CD4-positive, alpha-beta T cell treated with Interleukin-17A for 4 hours (primary cell): ENCODE measurements at regions not wholly inside any gene's neighbourhood (a gene's known extent, or its start where the extent isn't known, plus 50 kb on each side); places are given as distances from the start of the nearest gene placed in this dataset.

Experiments used
- DNase-seq: peaks from one replicate; pipeline ENCODE4 v3.0.0-alpha.2; 2020; ENCODE audit warnings: mixed read lengths

DNA sequence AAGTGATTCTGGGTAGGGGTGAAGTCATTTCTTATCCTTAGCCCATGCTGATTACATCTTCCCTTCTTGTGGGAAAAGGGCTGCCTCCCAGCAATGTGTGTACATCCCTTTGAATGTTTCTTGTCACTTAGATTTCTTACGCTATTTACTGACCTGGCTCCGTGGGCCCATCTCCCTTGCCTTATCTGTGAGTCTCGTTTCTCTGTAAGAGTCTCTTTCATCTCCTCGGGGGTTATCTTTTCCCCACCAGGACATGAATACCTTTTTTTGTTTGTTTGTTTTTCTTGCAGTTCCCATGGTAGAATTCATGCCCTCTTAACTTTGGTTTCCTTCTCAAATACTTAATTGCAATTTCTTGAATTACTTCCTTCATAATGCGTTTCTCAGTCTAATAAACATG is 107.7 kb downstream of the BAMBI start:
- DNase-seq, result no peak

DNA sequence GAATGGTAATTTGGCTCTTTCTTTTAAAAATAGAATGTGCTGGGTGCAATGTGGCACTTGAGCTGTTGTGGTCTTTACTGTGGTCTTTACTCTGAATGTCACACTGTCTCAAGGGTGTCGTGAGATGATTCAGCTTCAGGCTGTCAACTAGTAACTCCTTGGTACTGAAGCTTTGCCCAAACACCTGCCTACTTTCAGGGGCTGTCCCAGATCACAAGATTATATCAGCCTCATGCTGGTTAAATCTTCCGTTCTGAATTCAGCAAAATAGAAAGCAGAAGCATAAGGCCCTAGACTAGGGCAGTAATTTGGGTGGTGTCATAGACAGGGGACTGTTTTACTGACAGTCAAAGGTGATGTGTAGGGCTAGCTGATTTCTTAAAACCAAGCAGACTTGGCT is 110.9 kb downstream of the BAMBI start:
- DNase-seq, result no peak

DNA sequence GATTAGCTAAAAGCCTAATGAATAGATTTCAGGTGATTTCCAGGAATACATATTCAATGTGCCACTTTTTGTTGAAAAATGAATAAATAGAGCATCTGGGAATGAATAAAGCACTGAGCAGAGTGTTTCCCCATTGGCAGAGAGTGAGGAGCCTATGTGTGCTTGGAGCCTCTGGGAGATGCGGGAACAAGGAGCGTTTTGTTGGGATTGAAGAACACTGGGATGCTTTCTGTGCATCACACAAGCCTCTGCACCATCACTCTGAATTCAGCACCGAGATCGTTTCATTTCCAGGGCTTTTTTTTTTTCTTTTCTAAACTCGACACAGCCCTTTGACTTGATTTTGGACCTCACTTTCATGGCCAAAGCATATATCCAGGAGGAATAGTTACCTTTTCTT is 111.4 kb downstream of the BAMBI start:
- DNase-seq, result no peak

DNA sequence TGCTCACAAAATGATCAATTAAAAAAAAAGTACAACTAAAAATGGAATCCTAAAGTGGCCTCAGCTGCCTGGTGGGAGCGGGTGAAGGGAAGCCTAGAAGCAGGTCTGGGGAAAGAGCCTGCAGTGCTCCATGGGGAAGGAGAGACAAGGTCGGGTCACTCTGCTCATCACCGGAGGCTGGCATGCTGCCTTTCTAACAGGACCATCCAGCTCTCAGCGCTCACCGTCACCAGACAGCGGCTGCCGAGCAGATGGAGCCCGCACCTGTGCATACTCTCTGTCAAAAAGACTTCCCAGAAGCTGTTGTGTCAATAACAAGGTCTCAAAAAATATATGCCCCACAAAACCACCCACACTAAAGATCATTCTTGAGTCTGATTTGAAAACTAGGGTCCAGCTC is 112.8 kb downstream of the BAMBI start:
- no peak for DNase-seq

DNA sequence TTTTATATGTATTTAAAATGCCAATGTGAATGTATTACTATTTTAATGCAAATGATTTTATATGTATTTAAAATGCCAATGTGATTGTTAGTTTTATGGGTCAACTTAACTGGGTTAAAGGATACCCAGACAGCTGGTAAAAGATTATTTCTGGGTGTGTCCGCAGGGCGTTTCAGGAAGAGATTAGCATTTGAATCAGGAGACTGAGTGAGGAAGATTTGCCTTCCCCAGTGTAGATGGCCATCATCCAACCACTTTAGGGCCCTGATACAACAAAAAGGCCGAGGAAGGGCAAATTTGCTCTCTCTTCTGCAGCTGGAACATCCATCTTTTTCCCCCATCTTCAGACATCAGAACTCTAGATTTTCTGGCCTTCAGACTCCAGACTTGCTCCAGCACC is 116.2 kb downstream of the BAMBI start:
- DNase-seq, result no peak

DNA sequence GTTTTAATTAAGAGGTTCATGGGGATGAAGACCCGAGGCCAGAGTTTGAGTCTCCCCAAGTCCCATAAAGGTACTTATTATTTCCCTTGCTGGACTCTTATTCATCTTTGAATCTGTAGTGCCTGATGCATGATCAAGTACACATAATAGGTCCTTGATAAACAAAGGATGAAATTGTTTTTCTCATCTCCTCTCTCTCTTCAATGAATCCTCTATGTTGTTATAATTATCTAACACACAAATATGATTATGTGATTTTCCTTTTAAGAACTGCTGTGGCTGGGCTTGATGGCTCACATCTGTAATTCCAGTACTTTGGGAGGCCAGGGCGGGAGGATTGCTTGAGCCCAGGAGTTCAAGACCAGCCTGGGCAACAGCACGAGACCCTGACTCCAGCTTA is 117.7 kb downstream of the BAMBI start:
- no peak for DNase-seq

DNA sequence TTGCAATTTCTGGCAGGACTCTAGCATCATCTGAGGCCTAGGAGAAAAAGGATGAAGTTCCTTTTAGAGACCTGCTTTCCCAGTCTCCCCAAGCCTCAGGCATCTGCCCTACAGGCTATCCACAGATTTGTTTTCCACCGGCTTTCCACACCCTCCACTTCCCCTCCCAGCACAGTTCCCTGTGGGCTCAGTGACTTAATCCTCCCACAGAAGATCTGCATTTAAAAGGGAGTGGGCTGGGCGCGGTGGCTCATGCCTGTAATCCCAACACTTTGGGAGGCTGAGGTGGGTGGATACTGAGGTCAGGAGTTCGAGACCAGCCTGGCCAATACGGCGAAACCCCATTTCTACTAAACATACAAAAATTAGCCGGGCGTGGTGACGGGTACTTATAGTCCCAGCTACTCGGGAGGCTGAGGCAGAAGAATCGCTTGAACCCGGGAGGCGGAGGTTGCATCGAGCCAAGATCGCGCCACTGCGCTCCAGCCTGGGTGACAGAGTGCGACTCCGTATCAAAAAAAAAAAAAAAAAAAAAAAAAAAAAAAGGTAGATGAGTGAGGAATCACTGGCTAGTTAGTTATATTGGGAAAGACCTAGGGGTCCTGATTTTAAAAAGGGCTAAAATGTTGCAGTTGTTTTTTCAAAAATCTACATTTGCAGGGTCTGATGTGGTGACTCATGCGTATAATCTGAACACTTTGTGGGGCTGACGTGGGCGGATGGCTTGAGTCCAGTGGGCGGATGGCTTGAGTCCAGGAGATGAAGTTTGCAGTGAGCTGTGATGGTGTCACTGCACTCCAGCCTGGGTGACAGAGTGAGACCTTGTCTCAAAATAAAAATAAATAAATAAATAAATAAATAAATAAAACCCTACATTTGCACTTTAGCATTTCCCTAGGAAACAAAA is 119.5 kb downstream of the BAMBI start:
- no peak for DNase-seq

DNA sequence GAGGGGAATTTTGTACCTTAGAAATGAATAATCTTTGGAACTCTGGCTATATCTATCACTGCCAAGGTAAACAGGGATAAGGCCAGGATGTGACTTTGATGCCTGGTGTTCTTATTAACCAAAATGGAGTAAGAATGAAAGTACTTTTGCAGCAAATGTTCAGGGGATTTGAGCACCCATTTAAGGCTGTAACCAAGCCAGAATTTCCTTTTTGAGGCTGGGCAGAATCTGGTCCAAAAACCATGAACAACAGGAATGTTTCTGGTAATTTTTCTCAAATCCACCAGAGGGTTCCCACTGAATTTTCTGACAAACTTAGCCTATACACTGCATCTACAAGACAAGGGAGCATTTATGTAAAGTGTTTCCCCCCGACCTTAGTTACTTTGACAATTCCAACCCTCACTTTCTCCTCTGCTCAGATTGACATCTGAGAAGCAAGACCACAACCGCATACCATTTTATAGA is 120.6 kb downstream of the BAMBI start:
- no peak for DNase-seq

DNA sequence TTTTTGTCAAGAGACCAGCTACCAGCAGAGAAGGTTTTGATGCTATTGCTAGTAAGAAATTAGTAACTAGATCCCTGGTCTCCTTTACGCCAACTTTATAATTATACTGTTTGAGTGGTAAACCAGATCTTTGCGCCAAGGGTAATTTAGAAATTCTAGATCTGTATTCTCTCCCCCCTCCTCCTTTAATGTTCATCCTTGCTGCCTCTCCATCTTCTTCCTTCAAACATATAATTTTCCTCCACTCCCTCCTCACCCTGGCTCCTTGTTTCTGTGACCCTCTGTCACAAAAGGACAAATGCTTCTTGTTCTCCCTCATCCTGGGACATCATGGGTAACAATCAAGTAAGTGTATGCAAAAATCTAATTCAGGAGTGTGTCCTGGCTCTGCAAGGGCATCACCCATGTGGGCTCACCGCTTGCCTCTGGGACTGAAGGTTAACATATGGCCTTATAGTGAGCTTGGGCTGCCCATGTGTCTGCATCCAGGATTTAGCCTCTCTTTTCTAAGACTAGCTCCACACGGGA is 121.2 kb downstream of the BAMBI start:
- DNase-seq, result no peak

DNA sequence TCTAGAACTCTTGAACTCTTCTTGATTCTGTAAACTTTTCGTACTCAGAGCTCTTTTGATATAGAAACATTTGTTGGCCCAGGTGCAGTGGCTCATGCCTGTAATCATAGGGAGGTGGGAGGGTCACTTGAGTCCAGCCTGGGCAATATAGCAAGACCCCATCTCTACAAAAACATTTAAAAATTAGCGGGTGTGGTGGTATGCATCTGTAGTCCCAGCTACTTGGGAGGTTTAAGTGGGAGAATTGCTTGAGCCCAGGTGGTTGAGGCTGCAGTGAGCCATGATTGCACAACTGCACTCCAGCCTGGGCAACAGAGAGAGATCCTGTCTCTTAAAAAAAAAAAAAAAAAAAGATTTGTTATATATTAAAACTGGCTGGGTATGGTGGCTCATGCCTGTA is 121.6 kb downstream of the BAMBI start:
- no peak for DNase-seq

DNA sequence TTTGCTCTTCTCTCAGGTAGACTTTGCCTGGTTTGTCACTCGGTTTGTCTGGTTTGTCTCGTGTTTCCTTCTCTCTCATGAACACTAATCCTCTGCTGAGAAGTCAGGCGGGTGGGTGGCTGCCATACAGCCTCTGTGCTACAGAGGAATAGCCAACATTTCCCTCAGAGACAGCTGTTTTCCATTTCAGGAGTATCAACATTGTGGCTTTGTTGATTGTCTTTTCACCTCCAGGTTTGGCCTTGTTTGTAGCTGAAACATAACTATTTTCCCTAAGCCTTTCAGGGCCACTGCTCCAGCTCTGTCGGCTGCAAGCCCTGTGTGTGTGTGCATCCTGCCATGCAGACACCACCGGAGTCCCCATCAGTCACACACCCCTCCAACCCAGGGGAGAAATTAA is 122.8 kb downstream of the BAMBI start:
- DNase-seq, result no peak

DNA sequence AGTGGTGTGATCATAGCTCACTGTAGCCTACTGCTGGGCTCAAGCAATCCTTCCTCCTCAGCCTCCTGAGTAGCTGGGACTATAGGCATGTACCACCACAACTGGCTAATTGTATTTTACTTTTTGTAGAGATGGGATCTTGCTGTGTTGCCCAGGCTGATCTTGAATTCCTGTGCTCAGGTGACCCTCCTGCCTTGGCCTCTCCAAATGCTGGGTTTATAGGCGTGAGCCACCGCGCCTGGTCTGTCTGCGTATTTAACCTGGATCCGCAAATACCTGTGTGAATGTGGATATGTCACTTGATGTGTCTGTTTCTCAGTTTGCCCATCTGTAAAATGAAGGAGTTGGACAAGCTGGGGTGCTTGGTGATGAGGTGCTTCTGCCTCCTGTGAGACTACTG is 123.9 kb downstream of the BAMBI start:
- no peak for DNase-seq

DNA sequence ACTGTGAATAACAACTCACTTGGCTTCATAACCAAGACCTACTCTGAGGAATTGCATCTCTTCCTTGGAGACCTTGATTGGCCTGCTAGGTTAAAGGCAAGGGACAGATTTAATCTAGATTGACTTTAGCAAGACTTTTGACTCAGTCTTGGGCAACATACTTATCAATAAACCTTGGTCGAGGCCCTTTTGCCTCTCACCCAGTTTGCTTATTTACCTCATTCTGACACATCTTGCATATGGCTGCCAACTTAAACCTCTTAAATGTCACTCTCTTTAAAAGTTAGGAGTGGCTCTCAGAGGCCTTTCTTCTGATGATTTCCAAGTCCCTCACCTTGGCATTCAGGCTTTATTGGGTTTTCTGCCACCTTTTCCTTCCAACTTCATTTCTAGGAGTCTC is 124.5 kb downstream of the BAMBI start:
- DNase-seq, result no peak

DNA sequence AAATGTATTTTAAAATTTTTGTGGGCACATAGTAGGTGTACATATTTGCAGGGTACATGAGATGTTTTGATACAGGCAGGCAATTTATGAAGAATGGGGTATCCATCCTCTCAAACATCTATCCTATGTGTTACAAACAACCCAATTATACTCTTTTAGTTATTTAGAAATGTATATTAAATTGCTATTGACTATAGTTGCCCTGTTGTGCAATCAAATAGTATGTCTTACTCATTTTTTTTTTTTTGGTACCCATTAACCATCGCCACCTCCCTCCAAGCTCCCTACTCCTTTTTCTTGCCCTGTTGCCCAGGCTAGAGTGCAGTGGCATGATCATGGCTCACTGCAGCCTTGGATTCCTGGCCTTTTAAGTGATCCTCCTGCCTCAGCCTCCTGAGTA is 128.1 kb downstream of the BAMBI start:
- no peak for DNase-seq

DNA sequence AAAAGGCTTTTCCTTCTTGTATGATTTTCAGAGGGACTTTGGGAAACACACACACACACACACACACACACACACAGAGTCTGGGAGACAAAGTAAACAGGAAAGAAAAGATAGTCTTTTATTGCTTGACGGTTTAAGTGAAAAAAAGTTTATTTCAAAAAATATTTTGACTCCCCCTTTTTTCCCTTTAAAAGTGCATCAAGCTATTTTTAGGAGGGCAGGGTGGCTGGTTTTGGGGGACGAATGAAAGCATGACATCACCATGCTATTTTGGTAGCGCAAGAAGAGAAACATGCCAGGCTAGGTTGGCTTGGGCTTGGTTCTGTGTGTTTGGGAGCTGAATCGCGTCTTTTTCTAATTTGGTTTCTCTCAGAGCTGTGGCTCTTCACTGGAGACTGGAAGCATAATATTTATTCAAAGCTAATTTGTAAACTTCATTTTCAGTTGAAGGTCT is 129.2 kb downstream of the BAMBI start:
- DNase-seq, result no peak

DNA sequence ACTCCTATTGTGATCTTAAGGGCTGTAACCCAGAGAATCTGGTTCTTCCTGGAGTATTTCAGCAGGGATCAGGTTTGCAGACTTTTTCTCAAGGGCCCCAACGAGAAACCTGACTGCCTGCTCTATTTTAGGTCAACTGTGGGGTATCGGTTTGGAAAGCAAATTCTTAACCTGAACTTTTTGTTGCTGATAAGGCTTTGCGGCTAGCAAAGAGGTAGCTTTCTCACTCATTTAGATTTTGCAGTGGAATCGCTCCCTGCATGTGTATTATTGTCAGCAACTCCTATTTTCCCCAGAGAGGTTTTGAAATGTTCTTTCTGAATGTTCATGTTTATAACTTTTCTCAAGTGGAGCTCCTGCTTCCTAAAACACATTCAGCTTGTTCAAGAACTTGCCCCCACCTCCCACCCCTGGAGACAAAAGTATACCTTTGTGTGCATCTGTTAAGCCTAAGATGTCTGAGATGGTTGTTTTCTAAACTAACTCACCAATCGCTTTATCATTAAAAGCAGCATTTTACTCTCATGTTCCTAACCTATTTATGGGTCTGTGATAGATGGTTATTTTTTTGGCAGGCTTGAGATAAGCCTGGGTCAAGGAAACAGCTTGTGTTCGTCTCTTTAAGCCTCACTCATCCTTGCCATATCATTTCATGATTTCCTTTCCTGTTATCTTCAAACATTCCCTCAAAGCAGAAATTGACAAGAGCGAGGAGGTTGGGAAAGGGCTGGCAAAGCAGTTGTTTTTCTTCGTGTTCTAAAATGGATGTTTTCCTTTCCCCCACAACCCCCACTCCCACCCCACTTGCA is 129.8 kb downstream of the BAMBI start:
- DNase-seq, result no peak

DNA sequence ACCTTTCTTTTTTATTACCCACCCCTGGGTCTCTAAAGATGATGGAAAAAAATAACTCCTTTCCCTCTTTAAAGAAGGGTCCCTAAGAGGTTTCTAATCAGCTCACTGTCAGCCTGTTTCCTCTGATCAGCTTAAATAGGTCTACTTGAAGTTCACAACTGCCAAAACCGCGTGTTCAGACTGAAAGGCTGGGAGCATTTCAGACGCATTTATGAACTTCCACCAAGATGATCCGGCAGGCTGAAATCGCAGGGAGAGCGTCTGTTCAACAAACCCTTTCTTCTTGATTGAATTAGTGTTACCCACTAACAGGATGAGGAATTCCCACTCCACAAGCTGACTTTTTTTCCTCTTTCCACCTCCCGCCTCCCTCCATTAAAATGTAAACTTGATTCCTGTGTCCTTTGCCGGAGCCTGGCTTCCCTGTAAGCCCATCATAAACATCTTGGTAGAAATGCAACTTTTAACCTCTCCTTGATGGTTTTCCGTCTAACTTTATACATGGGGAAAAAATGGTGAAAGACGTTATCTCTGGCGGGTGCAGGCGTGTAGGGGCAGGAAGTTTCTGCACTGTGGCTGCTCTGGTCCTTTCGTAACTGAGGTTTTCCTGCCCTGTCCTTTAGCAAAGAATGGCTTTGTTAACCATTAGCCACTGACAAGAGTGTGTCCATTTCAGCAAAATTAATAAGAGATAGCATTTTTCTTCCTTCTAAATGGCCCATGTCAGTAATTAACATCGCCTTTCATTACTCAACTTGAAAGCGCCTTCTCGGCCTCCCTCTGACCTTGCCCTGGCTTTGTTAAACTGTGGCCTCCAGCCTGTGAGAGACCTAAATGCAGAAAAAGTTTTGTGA is 130.7 kb downstream of the BAMBI start:
- no peak for DNase-seq

DNA sequence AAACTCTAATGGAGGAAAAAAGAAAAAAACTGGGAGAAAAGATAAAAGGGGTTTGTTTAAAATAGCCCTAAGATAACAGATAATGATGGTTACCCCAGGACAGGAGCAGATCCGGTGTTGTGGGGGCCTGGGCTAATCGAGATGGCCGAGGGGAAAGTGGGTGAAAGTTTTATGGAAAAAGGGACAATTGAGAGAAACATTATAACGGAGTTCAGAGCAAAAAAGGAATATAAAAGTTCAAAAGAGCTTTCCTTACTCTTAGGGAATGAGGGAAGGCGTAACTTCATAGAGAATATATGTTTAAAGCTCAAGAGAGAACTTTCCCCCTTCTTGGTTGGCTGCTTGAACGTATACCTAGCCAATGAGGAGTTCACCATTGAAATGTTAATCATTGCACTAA is 131.4 kb downstream of the BAMBI start:
- no peak for DNase-seq

DNA sequence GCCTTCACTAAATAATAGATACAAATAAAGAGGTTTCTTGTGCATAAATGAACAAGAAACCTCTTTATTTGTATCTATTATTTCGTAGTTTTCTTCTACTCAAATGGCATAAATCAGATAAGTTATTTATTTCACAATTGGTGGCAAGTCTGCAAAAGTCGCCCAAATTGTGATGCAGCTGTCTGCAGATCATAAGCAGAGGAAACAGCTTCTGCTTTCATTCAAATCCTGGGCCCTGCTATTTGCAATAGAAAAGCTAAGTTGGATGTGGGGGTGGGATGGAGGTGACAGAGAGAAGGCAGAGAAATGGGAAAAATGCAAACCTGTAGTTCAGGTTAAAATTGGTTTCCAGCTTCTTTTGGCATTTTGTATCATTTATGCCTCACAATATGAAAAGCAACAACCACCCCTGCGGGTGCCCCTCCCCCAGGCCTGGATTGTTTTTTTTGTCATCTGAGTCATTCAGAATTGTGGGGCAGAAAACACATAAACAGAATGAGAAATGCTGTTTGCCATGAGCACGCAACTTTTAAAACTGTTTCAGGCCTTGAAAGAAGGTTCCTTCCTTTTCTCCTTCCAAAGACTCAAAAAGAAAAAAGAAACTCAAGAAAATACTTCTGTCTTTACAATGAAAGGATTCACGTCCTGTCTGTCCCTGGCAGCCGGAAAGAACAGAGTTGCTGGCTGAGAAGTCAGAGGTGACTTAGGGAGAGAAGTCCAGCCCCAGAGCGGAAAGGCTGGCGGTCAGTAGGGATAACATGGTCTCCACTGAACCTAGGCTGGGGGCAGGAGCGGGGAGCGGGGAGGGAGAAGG is 132.9 kb downstream of the BAMBI start:
- no peak for DNase-seq

DNA sequence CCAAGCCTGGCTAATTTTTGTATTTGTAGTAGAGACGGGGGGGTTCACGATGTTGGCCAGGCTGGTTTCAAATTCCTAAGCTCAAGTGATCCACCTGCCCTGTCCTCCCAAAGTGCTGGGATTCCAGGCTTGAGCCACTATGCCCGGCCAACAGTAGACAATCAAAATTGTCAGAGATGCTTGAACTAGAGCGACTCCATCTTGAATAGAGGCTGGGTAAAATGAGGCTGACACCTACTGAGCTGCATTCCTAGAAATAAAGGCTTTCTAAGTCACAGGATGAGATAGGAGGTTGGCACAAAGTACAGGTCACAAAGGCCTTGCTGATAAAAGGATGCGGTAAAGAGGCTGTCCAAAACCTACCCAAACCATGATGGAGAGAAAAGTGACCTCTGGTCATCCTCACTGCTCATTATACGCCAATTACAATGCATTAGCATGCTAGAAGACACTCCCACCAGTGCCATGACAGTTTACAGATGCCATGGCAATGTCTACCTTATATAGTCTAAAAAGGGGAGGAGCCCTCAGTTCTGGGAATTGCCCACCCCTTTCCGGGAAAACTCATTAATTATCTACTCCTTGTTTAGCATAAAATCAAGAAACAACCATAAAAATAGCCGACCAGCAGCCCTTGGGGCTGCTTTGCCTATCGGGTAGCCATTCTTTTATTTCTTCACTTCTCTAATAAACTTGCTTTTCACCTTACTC is 134.5 kb downstream of the BAMBI start:
- DNase-seq, result no peak
